GM18519 (cell line): ENCODE measurements at regions not wholly inside any gene's neighbourhood (a gene's known extent, or its start where the extent isn't known, plus 50 kb on each side); places are given as distances from the start of the nearest gene placed in this dataset.
"Not testable (repeated sequence)": the region's sequence is repeated elsewhere in the genome, so short reads cannot be mapped to it uniquely, and the experiment has no call there.

Source experiments
- ATAC-seq: cut with Tn5 transposase; IDR thresholded peaks from one replicate; pipeline ENCODE4 v1.9.1; 2021; ENCODE audit warnings: mild to moderate bottlenecking, moderate library complexity; ENCODE audit not compliant: unreplicated experiment, low FRiP score

GRCh38 chr5:105088961-105089360 is 1526.4 kb upstream of the NUDT12 start:
- ATAC-seq, result no peak

DNA sequence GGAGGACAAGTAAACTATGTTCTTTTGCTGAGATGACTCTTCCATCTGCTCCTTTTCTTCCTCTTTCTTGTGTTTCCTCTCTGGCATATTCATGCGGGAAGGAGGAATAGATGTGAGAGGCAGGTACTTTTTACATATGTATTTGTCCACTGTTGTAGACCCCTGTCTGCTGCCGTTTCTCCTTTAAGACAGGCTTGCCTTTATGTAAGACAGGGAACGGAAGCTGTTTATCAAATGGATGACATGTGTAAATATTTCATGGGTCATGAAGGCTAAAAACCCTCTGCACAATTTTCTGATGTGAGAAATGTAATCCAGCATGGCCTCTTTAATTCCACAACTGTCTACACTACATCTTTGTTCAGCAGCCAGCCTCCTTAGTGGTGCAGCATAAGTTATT is 1525.5 kb upstream of the NUDT12 start:
- ATAC-seq, result no peak

GRCh38 chr5:105057893-105058292 is 1495.3 kb upstream of the NUDT12 start:
- no peak for ATAC-seq

DNA sequence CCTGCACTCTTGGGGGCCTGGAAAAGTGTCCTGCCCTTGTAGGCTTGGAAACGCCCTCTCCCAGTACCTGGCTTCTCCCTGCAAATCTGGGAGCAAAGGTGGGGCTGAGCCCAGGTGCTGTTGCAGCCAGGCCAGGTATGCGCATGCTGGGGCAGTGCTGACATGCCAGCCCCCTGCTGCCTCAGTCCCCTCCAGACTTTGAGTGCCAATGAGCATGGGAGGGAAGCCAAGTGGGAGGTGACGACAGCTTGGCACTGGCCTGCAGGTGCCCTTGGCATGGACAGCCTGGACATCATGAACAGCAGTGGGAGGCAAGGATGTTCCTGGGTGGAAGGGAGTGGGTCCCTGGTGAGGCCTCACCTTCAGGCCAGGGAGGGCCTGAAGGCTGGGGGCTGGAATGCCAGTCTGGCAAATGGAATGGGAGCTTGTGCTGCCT is 1494.4 kb upstream of the NUDT12 start:
- no peak for ATAC-seq

GRCh38 chr5:105054406-105054805 is 1491.8 kb upstream of the NUDT12 start:
- no peak for ATAC-seq

DNA sequence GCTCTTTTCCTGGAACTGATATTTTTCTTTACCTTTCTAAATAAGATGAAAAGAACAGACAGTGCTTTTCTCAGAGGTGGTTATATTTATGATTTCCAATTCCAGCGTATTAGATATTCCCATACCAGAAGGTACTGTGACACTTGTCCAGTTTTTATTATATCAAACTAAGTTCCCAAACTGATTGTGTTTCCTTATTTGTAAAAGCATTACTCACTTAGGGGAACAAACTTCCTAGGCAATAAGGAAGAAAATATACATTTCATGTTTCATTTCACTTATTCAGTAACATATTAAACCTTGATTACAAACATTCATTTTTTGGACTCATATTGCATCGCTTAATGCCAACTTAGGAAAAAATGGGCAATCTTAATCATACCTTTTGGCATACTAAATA is 1480.0 kb upstream of the NUDT12 start:
- no peak for ATAC-seq

DNA sequence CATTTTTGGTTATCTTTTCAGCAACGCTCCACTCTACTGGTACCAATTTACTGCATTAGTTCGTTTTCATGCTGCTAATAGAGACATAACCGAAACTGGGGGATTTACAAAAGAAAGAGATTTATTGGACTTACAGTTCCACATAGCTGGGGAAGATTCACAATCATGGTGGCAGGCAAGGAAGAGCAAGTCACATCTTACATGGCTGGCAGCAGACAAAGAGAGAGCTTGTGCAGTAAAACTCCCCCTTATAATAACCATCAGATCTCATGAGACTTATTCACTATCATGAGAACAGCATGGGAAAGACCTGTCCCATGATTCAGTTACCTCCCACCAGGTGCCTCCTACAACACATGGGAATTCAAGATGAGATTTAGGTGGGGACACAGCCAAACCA is 1474.2 kb upstream of the NUDT12 start:
- ATAC-seq, result not testable (repeated sequence)

GRCh38 chr5:105034401-105034763 is 1471.8 kb upstream of the NUDT12 start:
- no peak for ATAC-seq

- no peak for ATAC-seq
Observed at GRCh38 chr5:105033637-105034400, 1471.2 kb upstream of the NUDT12 start.

DNA sequence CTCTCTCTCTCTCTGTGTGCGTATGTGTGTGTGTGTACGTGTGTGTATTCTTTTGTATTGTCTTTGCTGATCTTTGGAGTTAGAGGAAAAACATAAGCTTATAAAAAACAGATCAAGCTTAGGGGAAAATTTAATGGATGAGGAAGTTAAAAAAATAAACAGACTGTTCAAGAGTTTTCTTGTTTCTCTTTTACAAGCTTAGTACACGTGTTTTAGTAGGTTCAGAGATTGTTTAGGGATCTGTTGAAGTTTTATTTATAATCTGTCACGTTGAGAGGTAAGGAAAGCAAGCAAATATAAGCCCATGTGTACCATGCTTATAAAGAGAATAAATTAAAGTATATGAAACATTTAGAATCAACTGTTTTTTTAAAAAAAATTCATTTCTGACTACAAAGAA is 1470.3 kb upstream of the NUDT12 start:
- no peak for ATAC-seq

DNA sequence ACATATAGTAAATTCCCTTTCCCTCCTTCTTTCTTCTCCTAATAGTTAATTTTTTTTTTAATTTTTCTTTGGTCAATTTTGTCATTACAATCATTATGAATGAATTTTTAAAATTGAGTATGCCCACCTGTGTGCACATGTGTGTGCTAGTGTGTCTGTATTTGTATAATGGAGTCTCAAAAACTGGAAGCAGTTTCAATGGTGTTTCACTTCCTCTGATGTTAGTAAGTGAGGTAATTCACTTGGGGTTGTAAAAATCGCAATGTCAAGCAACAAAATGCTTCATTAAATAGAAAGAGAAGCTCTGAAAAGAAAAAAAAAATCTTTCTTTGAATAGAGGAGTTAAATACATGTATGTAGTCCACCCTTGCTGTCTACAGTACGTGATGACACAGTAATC is 1467.6 kb upstream of the NUDT12 start:
- ATAC-seq, result no peak

DNA sequence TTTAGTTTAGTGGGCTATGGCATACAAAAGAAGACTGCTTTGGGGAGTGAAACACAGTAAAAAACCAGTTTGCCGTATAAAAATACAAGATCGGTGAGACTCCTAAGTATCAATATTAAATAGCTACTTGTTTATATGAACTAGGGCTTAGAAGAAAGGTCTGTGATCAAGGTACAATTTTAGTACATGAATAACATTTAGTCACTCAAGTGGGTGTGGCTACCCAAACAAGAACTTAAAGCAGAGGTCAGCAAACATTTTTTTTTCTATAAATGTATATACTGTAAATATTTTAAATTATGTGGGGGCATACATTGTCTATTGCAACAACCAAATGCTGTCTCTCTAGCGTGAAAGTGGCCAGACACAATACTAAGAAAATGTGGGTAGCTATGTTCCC is 1452.5 kb upstream of the NUDT12 start:
- ATAC-seq, result no peak

- no peak for ATAC-seq
Observed at GRCh38 chr5:104998572-104998971, 1436.0 kb upstream of the NUDT12 start.

DNA sequence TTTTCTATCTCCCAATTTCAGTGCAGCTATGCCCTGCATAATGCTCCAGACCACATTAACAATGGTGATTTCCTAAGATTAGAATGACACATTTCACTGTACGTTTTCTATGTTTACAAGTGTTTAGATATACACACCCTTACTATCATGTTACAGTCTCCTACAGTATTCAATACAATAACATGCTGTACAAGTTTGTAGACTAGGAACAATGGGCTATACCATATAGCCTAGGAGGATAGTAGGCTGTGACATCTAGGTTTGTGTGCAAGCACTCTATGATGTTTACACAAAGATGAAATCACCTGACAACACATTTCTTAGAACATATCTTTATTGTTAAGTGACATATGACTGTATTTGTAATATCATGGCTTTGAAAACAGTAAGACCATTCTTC is 1435.6 kb upstream of the NUDT12 start:
- ATAC-seq, result no peak

DNA sequence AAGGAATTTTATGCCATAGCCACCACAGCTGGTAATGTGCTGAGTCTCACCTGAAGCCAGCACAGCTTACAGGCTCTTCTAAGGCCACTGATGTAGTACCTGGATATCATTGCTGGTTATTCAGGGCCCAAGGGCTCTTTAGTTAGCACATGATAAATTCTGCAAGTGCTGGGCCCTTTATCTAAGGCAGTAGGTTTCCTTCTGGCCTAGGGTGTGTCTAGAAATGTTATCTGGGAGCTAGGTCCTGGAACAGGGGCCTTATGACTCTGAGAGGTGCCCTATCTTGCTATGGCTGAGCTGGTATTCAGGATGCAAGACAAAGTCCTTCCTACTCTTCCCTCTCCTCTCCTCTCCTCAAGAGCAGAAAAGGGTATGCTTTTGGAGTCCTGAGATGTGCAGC is 1424.5 kb upstream of the NUDT12 start:
- ATAC-seq, result no peak

DNA sequence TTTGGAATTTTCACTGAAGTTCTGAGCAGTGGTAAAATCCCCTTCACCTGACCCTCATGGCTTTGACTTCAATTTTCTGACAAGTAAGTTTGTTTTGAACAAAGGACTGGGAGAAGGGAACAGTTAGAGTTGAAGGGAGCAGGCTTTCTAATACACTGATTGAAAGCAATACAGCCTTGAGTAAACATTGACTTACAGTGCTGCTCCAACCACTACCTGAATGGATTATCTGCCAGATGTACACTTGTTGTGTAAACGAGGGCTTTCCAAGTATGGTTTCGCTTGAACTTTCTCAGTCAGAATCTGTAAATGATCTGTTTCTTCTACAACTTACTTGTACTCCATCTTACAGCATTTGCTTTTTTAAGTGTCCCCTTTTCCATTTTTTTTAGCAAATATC is 1414.9 kb upstream of the NUDT12 start:
- ATAC-seq, result no peak

- no peak for ATAC-seq
Observed at GRCh38 chr5:104967806-104968410, 1405.3 kb upstream of the NUDT12 start.

DNA sequence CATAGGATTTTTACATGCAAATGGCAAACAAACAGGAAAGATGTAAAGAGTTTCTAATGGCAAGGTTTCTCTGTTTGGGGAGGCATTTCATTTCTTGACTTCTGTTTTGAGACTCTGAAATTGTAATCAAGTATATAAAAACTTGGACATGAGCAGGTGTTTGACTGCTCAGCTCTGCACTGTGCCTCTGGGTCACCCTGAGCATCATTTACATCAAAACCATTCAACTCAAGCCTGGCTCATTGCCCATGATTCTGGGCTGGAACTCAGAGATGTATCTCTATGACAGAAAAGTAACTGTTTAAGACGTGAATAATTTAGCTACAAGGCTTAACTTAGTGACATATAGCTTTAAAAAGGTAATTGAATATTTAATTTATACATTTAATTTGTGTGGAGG is 1402.4 kb upstream of the NUDT12 start:
- no peak for ATAC-seq

- no peak for ATAC-seq
Observed at GRCh38 chr5:104955479-104955878, 1392.9 kb upstream of the NUDT12 start.

DNA sequence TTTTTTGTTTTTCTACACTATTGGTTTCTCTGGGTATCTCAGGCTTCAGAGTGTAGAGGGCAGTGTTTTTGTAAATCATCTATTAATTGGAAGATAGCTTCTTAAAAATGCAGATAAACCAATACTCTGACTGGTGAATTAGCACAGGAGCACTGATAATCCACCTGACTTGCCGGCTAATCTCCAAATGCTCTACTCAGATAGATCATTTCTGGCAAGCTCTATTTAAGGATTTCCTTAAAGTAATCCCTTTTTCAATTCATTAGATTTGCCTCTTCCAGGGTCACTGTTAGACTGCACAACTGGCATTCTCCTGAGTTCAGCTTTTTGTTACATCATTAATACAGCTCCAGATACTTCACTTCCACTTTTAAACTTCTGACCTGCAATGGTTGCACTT is 1390.3 kb upstream of the NUDT12 start:
- no peak for ATAC-seq

DNA sequence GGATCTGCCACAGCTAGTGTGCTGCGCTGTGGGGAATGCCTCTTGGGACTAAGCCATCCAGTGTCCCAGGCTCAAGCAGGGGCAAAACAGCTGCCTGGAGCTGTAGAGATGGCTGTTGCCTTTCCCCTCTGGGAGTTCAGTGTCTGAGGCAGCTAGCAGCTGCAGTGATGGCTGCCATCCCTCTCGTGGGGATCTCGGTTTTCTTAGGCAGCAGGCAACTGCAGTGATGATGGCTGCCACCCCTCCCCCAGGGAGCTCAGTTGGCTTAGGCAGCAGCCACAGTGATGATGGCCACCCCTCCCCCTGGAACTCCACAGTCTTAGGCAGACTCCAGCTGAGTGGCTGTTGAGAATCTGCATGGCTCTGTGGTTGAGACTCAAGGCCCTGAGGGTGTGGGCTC is 1389.2 kb upstream of the NUDT12 start:
- no peak for ATAC-seq

- ATAC-seq, result no peak
Observed at GRCh38 chr5:104947076-104947475, 1384.5 kb upstream of the NUDT12 start.
